ENCODE measurements at regions not wholly inside any gene's neighbourhood (a gene's known extent, or its start where the extent isn't known, plus 50 kb on each side); places are given as distances from the start of the nearest gene placed in this dataset.

- H3K4me1 ChIP-seq: no peaks in the 10 kb centered on the region
- no peaks in the 10 kb centered on the region for H3K27me3 ChIP-seq
- no peak for TF ChIP-seq EP300 (IDR thresholded peaks at IDR 0.05)
- no peak for TF ChIP-seq CTCF (IDR thresholded peaks at IDR 0.05)
- TF ChIP-seq POLR2A (IDR thresholded peaks at IDR 0.05; ENCODE audit: low read depth): no peak
- TF ChIP-seq POLR2AphosphoS5 (IDR thresholded peaks at IDR 0.05): no peak
- no peaks in the 10 kb centered on the region for H3K36me3 ChIP-seq
- H3K9me3 ChIP-seq: no peaks in the 10 kb centered on the region
- no peak overlapping the region for H3K4me3 ChIP-seq
- DNase-seq (ENCODE audit: extremely low spot score): no peak
- 86% methylated on average over 4 of the region's 4 CpGs for WGBS
- intact Hi-C loops (cut with DNase I): no loop called here
- H3K27ac ChIP-seq (replicated peaks in 1 of 4): no peak overlapping the region
These were observed 75.5 kb upstream of the CCDC68 start for GRCh38 chr18:55034742-55035141.

DNA sequence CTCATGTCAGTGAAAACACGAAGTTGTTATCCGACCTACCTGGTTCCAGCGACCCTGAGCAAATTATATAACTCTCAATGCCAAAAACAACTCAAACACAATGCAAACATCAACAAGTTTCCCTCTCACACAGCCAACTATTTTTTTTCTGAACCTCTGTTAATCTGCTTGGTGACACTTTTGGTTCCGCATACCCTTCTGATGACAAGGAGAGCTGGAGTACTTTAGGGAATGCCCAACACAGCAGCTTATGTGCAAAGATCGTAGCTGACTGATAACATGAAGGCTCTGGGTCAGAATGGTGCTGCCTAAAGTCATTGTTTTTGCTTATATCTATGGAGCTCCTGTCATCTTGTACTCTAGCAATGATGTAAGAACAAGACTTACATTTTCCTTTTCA, 72.7 kb upstream of the CCDC68 start:
- H3K27ac ChIP-seq (replicated peaks in 1 of 4): no peak overlapping the region
- no peak for TF ChIP-seq EP300 (IDR thresholded peaks at IDR 0.05)
- no peak for TF ChIP-seq POLR2A (IDR thresholded peaks at IDR 0.05; ENCODE audit: low read depth)
- no peak for TF ChIP-seq POLR2AphosphoS5 (IDR thresholded peaks at IDR 0.05)
- TF ChIP-seq CTCF (IDR thresholded peaks at IDR 0.05): no peak
- WGBS: 70% methylated on average over 5 of the region's 5 CpGs
- no peaks in the 10 kb centered on the region for H3K27me3 ChIP-seq
- no peaks in the 10 kb centered on the region for H3K9me3 ChIP-seq
- DNase-seq (ENCODE audit: extremely low spot score): no peak
- intact Hi-C loops (cut with DNase I): no loop called here
- H3K36me3 ChIP-seq: no peaks in the 10 kb centered on the region
- no peaks in the 10 kb centered on the region for H3K4me1 ChIP-seq
- H3K4me3 ChIP-seq: no peak overlapping the region

DNA sequence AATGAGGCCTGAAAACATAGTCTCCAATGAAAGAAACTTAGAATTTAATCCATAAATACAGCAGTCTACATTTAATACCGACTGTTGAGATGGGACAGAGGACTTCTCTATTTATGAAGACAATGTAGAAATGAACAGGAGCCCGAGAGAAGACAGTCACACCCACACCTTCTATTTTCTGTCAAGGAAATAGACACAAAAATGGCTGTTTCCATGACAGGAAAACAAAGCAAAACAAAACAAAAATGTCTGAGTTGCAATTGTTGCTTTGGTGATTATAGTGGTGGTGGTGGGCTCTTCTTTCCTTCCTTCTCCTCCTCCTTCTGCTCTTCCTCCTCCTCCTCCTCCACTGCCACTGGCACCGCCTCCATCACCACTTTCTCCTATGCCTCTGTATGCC, 72.3 kb upstream of the CCDC68 start:
- TF ChIP-seq POLR2AphosphoS5 (IDR thresholded peaks at IDR 0.05) (no peak), CTCF (IDR thresholded peaks at IDR 0.05) (no peak), POLR2A (IDR thresholded peaks at IDR 0.05; ENCODE audit: low read depth) (no peak), EP300 (IDR thresholded peaks at IDR 0.05) (no peak)
- H3K9me3 ChIP-seq: no peaks in the 10 kb centered on the region
- H3K27me3 ChIP-seq: no peaks in the 10 kb centered on the region
- intact Hi-C loops (cut with DNase I): no loop called here
- DNase-seq (ENCODE audit: extremely low spot score): no peak
- H3K4me1 ChIP-seq: no peaks in the 10 kb centered on the region
- no peak overlapping the region for H3K4me3 ChIP-seq
- H3K36me3 ChIP-seq: no peaks in the 10 kb centered on the region
- no peak overlapping the region for H3K27ac ChIP-seq (replicated peaks in 1 of 4)
- WGBS: 80% methylated on average over 3 of the region's 3 CpGs

DNA sequence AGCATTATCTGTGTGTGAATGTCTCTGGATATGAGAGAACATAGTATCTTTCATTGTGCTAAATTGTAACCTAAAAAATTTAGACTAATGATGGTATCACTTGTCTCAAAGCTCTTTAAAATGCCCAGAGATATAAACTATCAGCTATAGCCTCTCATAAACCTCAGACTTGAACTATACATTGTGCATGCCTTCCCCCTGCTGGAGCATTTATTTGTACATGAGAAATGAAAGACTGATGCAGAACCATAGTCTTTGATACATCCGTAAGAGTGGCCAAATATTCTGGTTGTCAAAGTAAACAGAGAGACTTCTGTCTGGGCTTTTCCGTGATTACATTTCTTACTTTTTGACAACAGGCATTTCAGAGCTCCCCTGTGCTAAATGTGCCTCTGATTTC, 71.9 kb upstream of the CCDC68 start:
- intact Hi-C loops (cut with DNase I): no loop called here
- Histone ChIP-seq H3K9me3 (no peaks in the 10 kb centered on the region), H3K27ac (replicated peaks in 1 of 4) (no peak overlapping the region), H3K4me3 (no peak overlapping the region), H3K4me1 (no peaks in the 10 kb centered on the region), H3K27me3 (no peaks in the 10 kb centered on the region), H3K36me3 (no peaks in the 10 kb centered on the region)
- DNase-seq (ENCODE audit: extremely low spot score): no peak
- TF ChIP-seq CTCF (IDR thresholded peaks at IDR 0.05): no peak
- no peak for TF ChIP-seq POLR2AphosphoS5 (IDR thresholded peaks at IDR 0.05)
- no peak for TF ChIP-seq EP300 (IDR thresholded peaks at IDR 0.05)
- TF ChIP-seq POLR2A (IDR thresholded peaks at IDR 0.05; ENCODE audit: low read depth): no peak
- WGBS: 64% methylated on average over 2 of the region's 2 CpGs

DNA sequence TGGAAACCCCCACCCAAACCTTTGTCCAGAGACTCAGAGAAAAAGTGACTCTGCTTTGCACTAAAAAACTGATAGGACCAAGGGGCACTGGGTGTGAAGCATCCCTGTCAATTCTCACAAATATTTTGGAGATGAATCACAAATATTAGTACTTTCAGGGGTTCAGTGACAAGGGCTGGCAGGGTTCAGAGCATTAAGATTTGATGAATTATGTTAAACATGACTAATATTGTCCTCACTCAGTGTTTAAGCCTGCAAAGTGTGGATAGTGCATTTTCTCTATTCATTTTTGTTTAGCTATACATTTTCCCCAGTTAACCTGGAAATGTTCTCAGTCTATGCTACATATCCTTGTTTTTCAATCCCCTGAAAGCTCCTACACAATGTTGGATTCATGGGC, 65.3 kb upstream of the CCDC68 start:
- Histone ChIP-seq H3K4me3 (no peak overlapping the region), H3K4me1 (no peaks in the 10 kb centered on the region), H3K27me3 (no peaks in the 10 kb centered on the region), H3K9me3 (no peaks in the 10 kb centered on the region), H3K27ac (replicated peaks in 1 of 4) (no peak overlapping the region), H3K36me3 (no peaks in the 10 kb centered on the region)
- intact Hi-C loops (cut with DNase I): no loop called here
- no peak for TF ChIP-seq EP300 (IDR thresholded peaks at IDR 0.05)
- no peak for TF ChIP-seq POLR2A (IDR thresholded peaks at IDR 0.05; ENCODE audit: low read depth)
- TF ChIP-seq CTCF (IDR thresholded peaks at IDR 0.05): no peak
- no peak for TF ChIP-seq POLR2AphosphoS5 (IDR thresholded peaks at IDR 0.05)
- DNase-seq (ENCODE audit: extremely low spot score): no peak

All from esophagus muscularis mucosa (tissue), 4 donors.